H9 (cell line): ENCODE measurements at regions not wholly inside any gene's neighbourhood (a gene's known extent, or its start where the extent isn't known, plus 50 kb on each side); places are given as distances from the start of the nearest gene placed in this dataset.

ENCODE experiments used
- DNase-seq: peaks from one replicate; pipeline ENCODE4 v3.0.0-alpha.2; 2017
- H2AFZ ChIP-seq: one replicate; pipeline ENCODE4 v1.6.1; 2013; ENCODE audit warnings: mild to moderate bottlenecking, low read length, control low read depth, moderate library complexity
- H2AK5ac ChIP-seq: 2 replicates; pipeline ENCODE4 v1.6.1; 2013; ENCODE audit warnings: low read length, control low read depth, mixed read lengths; ENCODE audit not compliant: insufficient read length
- H2BK120ac ChIP-seq: one replicate; pipeline ENCODE4 v1.6.1; 2013; ENCODE audit warnings: low read depth, mild to moderate bottlenecking, low read length, control low read depth, inconsistent platforms; ENCODE audit not compliant: poor library complexity, severe bottlenecking
- H2BK12ac ChIP-seq: 2 replicates; pipeline ENCODE4 v1.6.1; 2013; ENCODE audit warnings: low read length, control low read depth, mixed read lengths, low read depth; ENCODE audit not compliant: insufficient read length
- H2BK15ac ChIP-seq: 2 replicates; pipeline ENCODE4 v1.6.1; 2013; ENCODE audit warnings: low read depth, low read length, control low read depth
- H2BK20ac ChIP-seq: one replicate; pipeline ENCODE4 v1.6.1; 2013; ENCODE audit warnings: low read depth, mild to moderate bottlenecking, low read length, control low read depth, inconsistent platforms; ENCODE audit not compliant: poor library complexity, severe bottlenecking
- H2BK5ac ChIP-seq: 2 replicates; pipeline ENCODE4 v1.6.1; 2013; ENCODE audit warnings: low read length, control low read depth, mixed read lengths; ENCODE audit not compliant: insufficient read length
- H3K14ac ChIP-seq: 2 replicates; pipeline ENCODE4 v1.6.1; 2013; ENCODE audit warnings: low read length, control low read depth; ENCODE audit not compliant: insufficient read depth
- H3K18ac ChIP-seq: 2 replicates; pipeline ENCODE4 v1.6.1; 2013; ENCODE audit warnings: low read depth, mild to moderate bottlenecking, mixed read lengths, low read length, control low read depth; ENCODE audit not compliant: insufficient read length
- H3K23ac ChIP-seq: 2 replicates; pipeline ENCODE4 v1.6.1; 2013; ENCODE audit warnings: low read length, control low read depth, mixed read lengths, low read depth; ENCODE audit not compliant: insufficient read length
- H3K23me2 ChIP-seq: 2 replicates; pipeline ENCODE4 v1.6.1; 2013; ENCODE audit warnings: low read depth, mild to moderate bottlenecking, mixed read lengths, low read length, control low read depth; ENCODE audit not compliant: insufficient read length, poor library complexity, severe bottlenecking
- H3K27ac ChIP-seq: 2 replicates; pipeline ENCODE4 v1.5.1; 2013; ENCODE audit warnings: low read length, control low read depth, mixed read lengths, low read depth; ENCODE audit not compliant: insufficient read length
- H3K27me3 ChIP-seq: 2 replicates; pipeline ENCODE4 v1.6.1; 2013; ENCODE audit warnings: low read length, control low read depth, inconsistent platforms; ENCODE audit not compliant: insufficient read depth
- H3K4ac ChIP-seq: 2 replicates; pipeline ENCODE4 v1.6.1; 2013; ENCODE audit warnings: low read depth, mild to moderate bottlenecking, control low read depth, inconsistent platforms, low read length, moderate library complexity
- H3K4me1 ChIP-seq: 2 replicates; pipeline ENCODE4 v1.6.1; 2013; ENCODE audit warnings: low read length, control low read depth, inconsistent platforms; ENCODE audit not compliant: insufficient read depth
- H3K4me2 ChIP-seq: 2 replicates; pipeline ENCODE4 v1.6.1; 2013; ENCODE audit warnings: low read length, control low read depth, mixed read lengths; ENCODE audit not compliant: insufficient read length, insufficient read depth
- H3K56ac ChIP-seq: 2 replicates; pipeline ENCODE4 v1.6.1; 2013; ENCODE audit warnings: low read depth, mild to moderate bottlenecking, mixed read lengths, low read length, control low read depth; ENCODE audit not compliant: insufficient read length
- H3K79me1 ChIP-seq: 2 replicates; pipeline ENCODE4 v1.6.1; 2013; ENCODE audit warnings: low read depth, mild to moderate bottlenecking, moderate library complexity, low read length, control low read depth, inconsistent platforms; ENCODE audit not compliant: insufficient read depth, poor library complexity, severe bottlenecking
- H3K79me2 ChIP-seq: 2 replicates; pipeline ENCODE4 v1.6.1; 2013; ENCODE audit warnings: low read length, control low read depth, inconsistent platforms; ENCODE audit not compliant: insufficient read depth
- H3K9ac ChIP-seq: 2 replicates; pipeline ENCODE4 v1.6.1; 2013; ENCODE audit warnings: low read length, control low read depth, mixed read lengths; ENCODE audit not compliant: insufficient read length; ENCODE audit errors: extremely low read depth
- H3K9me3 ChIP-seq: one replicate; pipeline ENCODE4 v1.6.1; 2013; ENCODE audit warnings: low read depth, low read length, inconsistent platforms; ENCODE audit not compliant: control insufficient read depth
- H3T11ph ChIP-seq: one replicate; pipeline ENCODE4 v1.6.1; 2013; ENCODE audit warnings: mild to moderate bottlenecking, low read length, control low read depth, inconsistent platforms
- H4K20me1 ChIP-seq: one replicate; pipeline ENCODE4 v1.6.1; 2013; ENCODE audit not compliant: control insufficient read depth, insufficient read length, insufficient read depth
- H4K5ac ChIP-seq: 2 replicates; pipeline ENCODE4 v1.6.1; 2013; ENCODE audit warnings: low read depth, mild to moderate bottlenecking, mixed read lengths, low read length, control low read depth; ENCODE audit not compliant: insufficient read length
- H4K8ac ChIP-seq: replicated peaks from 2 replicates; pipeline ENCODE4 v1.6.1; 2013; ENCODE audit warnings: low read length, control low read depth, mixed read lengths, low read depth; ENCODE audit not compliant: insufficient read length
- H4K91ac ChIP-seq: 2 replicates; pipeline ENCODE4 v1.6.1; 2013; ENCODE audit warnings: low read depth, mild to moderate bottlenecking, moderate library complexity, mixed read lengths, low read length, control low read depth; ENCODE audit not compliant: insufficient read length
- H3K27ac Mint-ChIP-seq, 3 experiments: 2 replicates in 2 of 3; 3 replicates in 1 of 3; pipeline ENCODE4 v1.8.0; 2020 to 2021; ENCODE audit warnings: mixed read lengths in 3 of 3, mild to moderate bottlenecking in 1 of 3, moderate library complexity in 1 of 3
- H3K27me3 Mint-ChIP-seq: 2 replicates; pipeline ENCODE4 v1.8.0; 2021; ENCODE audit warnings: low read depth, mild to moderate bottlenecking, moderate library complexity, mixed read lengths
- H3K36me3 Mint-ChIP-seq, 3 experiments: 2 replicates in 2 of 3; 3 replicates in 1 of 3; pipeline ENCODE4 v1.8.0; 2020 to 2021; ENCODE audit warnings: low read depth in 3 of 3, mixed read lengths in 3 of 3; ENCODE audit not compliant: insufficient read depth in 1 of 3
- H3K4me1 Mint-ChIP-seq, 2 experiments: 2 replicates each; pipeline ENCODE4 v1.8.0; 2020; ENCODE audit warnings: mixed read lengths in 2 of 2
- H3K4me3 Mint-ChIP-seq, 2 experiments: 2 replicates in 1 of 2; 3 replicates in 1 of 2; pipeline ENCODE4 v1.8.0; 2020 to 2021; ENCODE audit warnings: mild to moderate bottlenecking in 2 of 2, mixed read lengths in 2 of 2, moderate library complexity in 1 of 2
- H3K9me3 Mint-ChIP-seq, 2 experiments: 2 replicates in 1 of 2; 3 replicates in 1 of 2; pipeline ENCODE4 v1.8.0; 2020; ENCODE audit warnings: mild to moderate bottlenecking in 2 of 2, mixed read lengths in 2 of 2, moderate library complexity in 1 of 2
- CTCF ChIP-seq: fragments of 200-600 bp; sonication (generic); conservative IDR thresholded peaks from 3 replicates; pipeline ENCODE4 v1.8.0; 2021; ENCODE audit warnings: antibody characterized with exemption, mild to moderate bottlenecking
- WGBS: extraction: QIAGEN DNeasy Blood & Tissue Kit; methylation state at CpG from one replicate; pipeline ENCODE4 v1.1.7; 2013; ENCODE audit warnings: missing lambda C conversion rate, low lambda C conversion rate, mixed read lengths; ENCODE audit not compliant: insufficient read length; ENCODE audit errors: extremely low coverage; 5-methylcytosine and 5-hydroxymethylcytosine counted together

GRCh38 chr16:5319799-5320198 lies 222.2 kb upstream of the EEF2KMT start:
- H3K36me3 Mint-ChIP-seq: no peaks in the 10 kb centered on the region
- H3K4me1 ChIP-seq: peaks cover 11% of the 10 kb centered on the region; the same call in 1 of the 2 replicates
- no peak overlapping the region for H2BK120ac ChIP-seq
- H3K27ac Mint-ChIP-seq: no peak overlapping the region
- H3K23ac ChIP-seq: no peak overlapping the region
- no peaks in the 10 kb centered on the region for H3K23me2 ChIP-seq
- H2BK15ac ChIP-seq: no peak overlapping the region
- H3K27ac ChIP-seq: no peak overlapping the region
- no peaks in the 10 kb centered on the region for H3K79me2 ChIP-seq
- H2BK5ac ChIP-seq: no peak overlapping the region
- H3K4me1 Mint-ChIP-seq: peaks cover 23 to 25% of the 10 kb centered on the region in 2 experiments
- DNase-seq: no peak
- no peak overlapping the region for H2BK20ac ChIP-seq
- H3K27me3 Mint-ChIP-seq: no peaks in the 10 kb centered on the region; the same call in 1 of the 2 replicates
- TF ChIP-seq CTCF: no peak
- no peak overlapping the region for H3K9ac ChIP-seq
- H3K27me3 ChIP-seq: no peaks in the 10 kb centered on the region
- no peak overlapping the region for H3K14ac ChIP-seq
- H4K91ac ChIP-seq: no peak overlapping the region
- H3T11ph ChIP-seq: no peak overlapping the region
- H3K18ac ChIP-seq: no peak overlapping the region
- no peak overlapping the region for H2AFZ ChIP-seq
- H3K56ac ChIP-seq: no peak overlapping the region
- no peaks in the 10 kb centered on the region for H3K79me1 ChIP-seq
- no peak overlapping the region for H2BK12ac ChIP-seq
- no peaks in the 10 kb centered on the region for H3K9me3 ChIP-seq
- H3K4me3 Mint-ChIP-seq: no peak overlapping the region
- no peak overlapping the region for H3K4ac ChIP-seq
- H3K4me2 ChIP-seq: no peak overlapping the region
- H4K20me1 ChIP-seq: no peaks in the 10 kb centered on the region
- peaks cover 3% of the 10 kb centered on the region in 2 experiments; a peak in 2 of 5 replicates for H3K9me3 Mint-ChIP-seq
- no peak overlapping the region for H4K5ac ChIP-seq
- no CpG with 5 or more reads among the region's 2 CpGs for WGBS
- H2AK5ac ChIP-seq: no peak overlapping the region
- H4K8ac ChIP-seq: no peak overlapping the region
